ENCODE measurements at regions not wholly inside any gene's neighbourhood (a gene's known extent, or its start where the extent isn't known, plus 50 kb on each side); places are given as distances from the start of the nearest gene placed in this dataset.

DNA sequence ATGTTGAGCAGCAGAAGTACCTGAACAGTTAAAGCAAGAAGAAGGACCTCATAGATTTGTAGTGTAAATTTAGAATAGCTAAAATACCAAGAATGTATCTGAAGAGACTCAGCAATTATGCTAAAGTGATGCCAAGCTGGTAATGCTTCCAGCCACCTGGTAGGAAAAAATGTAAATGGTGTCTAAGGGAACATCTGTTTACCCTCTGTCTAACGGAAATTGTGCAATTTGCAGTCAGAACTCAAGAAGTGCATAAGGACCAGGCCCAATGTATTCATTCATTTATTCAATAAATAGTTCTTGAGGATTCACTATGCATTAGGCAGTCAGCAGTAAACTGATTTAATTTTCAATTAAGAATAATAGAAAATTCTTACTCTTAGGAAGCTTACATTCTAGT, 116.0 kb upstream of the ADGRL4 start:
- whole genome bisulfite sequencing, 2 donors: 80 to 81% methylated on average over 1 of the region's 1 CpG
- no peaks in the 10 kb centered on the region for H3K36me3 ChIP-seq
- H3K9me3 ChIP-seq: no peaks in the 10 kb centered on the region
- no peak overlapping the region for H3K27ac ChIP-seq
- intact Hi-C loops (cut with DNase I): no loop called here
- no peaks in the 10 kb centered on the region for H3K4me1 ChIP-seq
- H3K27me3 ChIP-seq: no peaks in the 10 kb centered on the region
- TF ChIP-seq EP300 (IDR thresholded peaks at IDR 0.05): no peak
- no peak for TF ChIP-seq POLR2AphosphoS5 (IDR thresholded peaks at IDR 0.05)
- no peak for TF ChIP-seq CTCF (IDR thresholded peaks at IDR 0.05)
- TF ChIP-seq POLR2A (IDR thresholded peaks at IDR 0.05): no peak
- no peak overlapping the region for H3K4me3 ChIP-seq
- DNase-seq: no peak

- no peaks in the 10 kb centered on the region for H3K4me1 ChIP-seq
- no peaks in the 10 kb centered on the region for H3K9me3 ChIP-seq
- 82 to 83% methylated on average over 3 of the region's 3 CpGs for WGBS, 2 donors
- no peaks in the 10 kb centered on the region for H3K27me3 ChIP-seq
- no peaks in the 10 kb centered on the region for H3K36me3 ChIP-seq
- intact Hi-C loops (cut with DNase I): no loop called here
- no peak overlapping the region for H3K4me3 ChIP-seq
- no peak overlapping the region for H3K27ac ChIP-seq
- no peak for TF ChIP-seq POLR2AphosphoS5 (IDR thresholded peaks at IDR 0.05)
- no peak for TF ChIP-seq POLR2A (IDR thresholded peaks at IDR 0.05)
- no peak for TF ChIP-seq EP300 (IDR thresholded peaks at IDR 0.05)
- no peak for TF ChIP-seq CTCF (IDR thresholded peaks at IDR 0.05)
- DNase-seq: no peak
Measured at GRCh38 chr1:79117376-79117775, 110.8 kb upstream of the ADGRL4 start.

DNA sequence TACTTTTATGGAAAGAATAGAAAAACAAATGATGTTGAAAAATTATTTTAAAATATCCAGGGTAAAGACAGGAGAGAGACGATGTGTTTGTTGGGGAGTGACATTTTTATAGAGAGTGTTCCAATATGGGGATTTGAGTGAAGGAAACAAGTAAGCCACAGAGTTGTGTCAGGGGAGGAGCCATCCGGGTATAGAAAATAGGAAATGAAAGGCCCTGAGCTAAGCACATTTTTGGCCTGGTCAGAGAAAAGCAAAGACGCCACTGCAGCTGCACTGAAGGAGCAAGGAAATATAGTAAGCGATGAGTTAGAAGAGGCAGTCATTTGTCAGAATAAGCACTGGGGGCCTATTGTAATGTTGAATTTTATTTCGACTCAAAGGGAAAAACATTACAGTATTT, 107.3 kb upstream of the ADGRL4 start:
- H3K27me3 ChIP-seq: no peaks in the 10 kb centered on the region
- intact Hi-C loops (cut with DNase I): no loop called here
- H3K4me1 ChIP-seq: no peaks in the 10 kb centered on the region
- no peak for DNase-seq
- no peaks in the 10 kb centered on the region for H3K36me3 ChIP-seq
- TF ChIP-seq EP300 (IDR thresholded peaks at IDR 0.05) (no peak), POLR2AphosphoS5 (IDR thresholded peaks at IDR 0.05) (no peak), POLR2A (IDR thresholded peaks at IDR 0.05) (no peak), CTCF (IDR thresholded peaks at IDR 0.05) (no peak)
- H3K9me3 ChIP-seq: no peaks in the 10 kb centered on the region
- H3K27ac ChIP-seq: no peak overlapping the region
- WGBS, 2 donors: 58 to 62% methylated on average over 5 of the region's 5 CpGs
- H3K4me3 ChIP-seq: no peak overlapping the region

- no peaks in the 10 kb centered on the region for H3K9me3 ChIP-seq
- intact Hi-C loops (cut with DNase I): no loop called here
- no peak for DNase-seq
- H3K27ac ChIP-seq: no peak overlapping the region
- no peaks in the 10 kb centered on the region for H3K4me1 ChIP-seq
- H3K27me3 ChIP-seq: no peaks in the 10 kb centered on the region
- no peak for TF ChIP-seq CTCF (IDR thresholded peaks at IDR 0.05)
- TF ChIP-seq EP300 (IDR thresholded peaks at IDR 0.05): no peak
- no peak for TF ChIP-seq POLR2A (IDR thresholded peaks at IDR 0.05)
- no peak for TF ChIP-seq POLR2AphosphoS5 (IDR thresholded peaks at IDR 0.05)
- no peak overlapping the region for H3K4me3 ChIP-seq
- no peaks in the 10 kb centered on the region for H3K36me3 ChIP-seq
Measured at GRCh38 chr1:79110749-79111148, 104.2 kb upstream of the ADGRL4 start.

DNA sequence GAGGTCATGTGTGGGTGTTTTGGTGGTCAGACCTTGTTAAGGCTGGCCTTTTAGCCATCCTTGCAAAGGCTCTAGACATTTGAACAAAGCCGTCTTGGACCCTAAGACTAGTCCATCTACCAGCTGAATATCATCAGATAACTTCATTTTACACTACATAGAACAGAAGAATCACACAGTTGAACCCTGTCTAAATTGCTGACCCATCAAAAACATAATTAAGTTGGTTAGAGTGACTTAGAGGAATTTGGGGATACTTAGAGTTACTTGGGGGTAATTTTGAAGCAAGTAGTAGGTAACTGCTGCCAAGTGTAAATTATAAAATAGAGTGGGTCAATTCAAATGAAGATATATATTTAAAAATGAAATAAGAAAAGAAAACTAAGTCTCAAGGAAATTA, 102.9 kb upstream of the ADGRL4 start:
- Histone ChIP-seq H3K4me1 (no peaks in the 10 kb centered on the region), H3K36me3 (no peaks in the 10 kb centered on the region), H3K4me3 (no peak overlapping the region), H3K9me3 (no peaks in the 10 kb centered on the region), H3K27ac (no peak overlapping the region), H3K27me3 (no peaks in the 10 kb centered on the region)
- TF ChIP-seq EP300 (IDR thresholded peaks at IDR 0.05): no peak
- no peak for TF ChIP-seq POLR2A (IDR thresholded peaks at IDR 0.05)
- no peak for TF ChIP-seq CTCF (IDR thresholded peaks at IDR 0.05)
- intact Hi-C loops (cut with DNase I): no loop called here
- DNase-seq: no peak
- WGBS, 2 donors: 76 to 94% methylated on average over 1 of the region's 1 CpG

All from sigmoid colon (tissue), 6 donors.